ENCODE measurements at regions not wholly inside any gene's neighbourhood (a gene's known extent, or its start where the extent isn't known, plus 50 kb on each side); places are given as distances from the start of the nearest gene placed in this dataset.

DNA sequence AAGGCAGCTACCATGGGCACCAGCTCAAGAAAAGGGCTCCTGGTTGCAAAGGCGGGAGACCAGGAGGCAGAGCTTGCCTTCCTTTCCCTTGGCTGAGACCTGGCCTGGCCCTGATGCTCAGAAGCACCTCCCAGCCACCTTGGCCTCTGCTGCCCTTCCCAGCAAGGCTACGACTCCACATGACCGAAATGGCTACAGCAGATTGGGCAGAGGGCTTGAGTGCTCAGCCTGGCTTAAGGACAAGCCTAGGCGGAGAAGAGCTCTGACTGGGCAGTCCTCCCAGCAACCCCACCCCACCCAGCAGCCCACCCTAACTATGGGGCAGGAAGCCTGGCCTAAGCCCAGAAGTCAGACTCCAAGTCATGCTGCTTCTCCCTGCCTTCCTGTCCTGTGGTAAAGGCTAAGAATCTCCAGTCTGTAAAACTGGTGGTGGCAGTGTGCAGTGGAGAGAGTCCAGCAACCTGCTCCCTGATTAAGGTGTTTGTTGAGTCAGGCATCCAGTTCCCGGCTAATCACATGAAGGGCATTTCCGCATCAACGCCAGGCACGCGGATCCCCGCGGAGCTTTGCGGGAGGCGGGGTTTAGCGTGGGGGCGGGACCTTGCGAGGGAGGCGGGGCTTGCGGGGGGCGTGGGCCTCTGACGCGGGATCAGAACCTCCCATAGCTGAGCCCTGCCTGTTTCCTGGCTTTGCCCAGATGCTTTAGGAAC lies 256.0 kb downstream of the BCL11A start:
- ChIA-PET POLR2A (no interaction called here), CTCF (no interaction called here)
- Histone ChIP-seq H3K36me3 (ENCODE audit: control insufficient read depth, insufficient read depth, low read length) (no peaks in the 10 kb centered on the region), H3K4me3 (ENCODE audit: low read depth in 2 of 2, low read length in 2 of 2) (no peak overlapping the region), H3K27ac (ENCODE audit: low read length) (no peak overlapping the region), H3K9me3 (ENCODE audit: control insufficient read depth, insufficient read depth, low read depth, low read length) (no peaks in the 10 kb centered on the region), H3K27me3 (ENCODE audit: control insufficient read depth, insufficient read depth, low read length) (no peaks in the 10 kb centered on the region), H3K4me1 (ENCODE audit: control insufficient read depth, insufficient read depth, low read length) (no peaks in the 10 kb centered on the region)
- no peak for ATAC-seq
- intact Hi-C loops (cut with micrococcal nuclease; ENCODE audit: unreplicated experiment), result no loop called here
- TF ChIP-seq POLR2AphosphoS5 (IDR thresholded peaks at IDR 0.05; ENCODE audit: low read depth, low read length) (no peak), TCF7L2 (IDR thresholded peaks at IDR 0.05; ENCODE audit: low read depth, low read length) (no peak), SIN3A (IDR thresholded peaks at IDR 0.05; ENCODE audit: borderline replicate concordance, insufficient read depth, low read depth, low read length) (no peak)
- TF ChIP-seq, protein P1, sequence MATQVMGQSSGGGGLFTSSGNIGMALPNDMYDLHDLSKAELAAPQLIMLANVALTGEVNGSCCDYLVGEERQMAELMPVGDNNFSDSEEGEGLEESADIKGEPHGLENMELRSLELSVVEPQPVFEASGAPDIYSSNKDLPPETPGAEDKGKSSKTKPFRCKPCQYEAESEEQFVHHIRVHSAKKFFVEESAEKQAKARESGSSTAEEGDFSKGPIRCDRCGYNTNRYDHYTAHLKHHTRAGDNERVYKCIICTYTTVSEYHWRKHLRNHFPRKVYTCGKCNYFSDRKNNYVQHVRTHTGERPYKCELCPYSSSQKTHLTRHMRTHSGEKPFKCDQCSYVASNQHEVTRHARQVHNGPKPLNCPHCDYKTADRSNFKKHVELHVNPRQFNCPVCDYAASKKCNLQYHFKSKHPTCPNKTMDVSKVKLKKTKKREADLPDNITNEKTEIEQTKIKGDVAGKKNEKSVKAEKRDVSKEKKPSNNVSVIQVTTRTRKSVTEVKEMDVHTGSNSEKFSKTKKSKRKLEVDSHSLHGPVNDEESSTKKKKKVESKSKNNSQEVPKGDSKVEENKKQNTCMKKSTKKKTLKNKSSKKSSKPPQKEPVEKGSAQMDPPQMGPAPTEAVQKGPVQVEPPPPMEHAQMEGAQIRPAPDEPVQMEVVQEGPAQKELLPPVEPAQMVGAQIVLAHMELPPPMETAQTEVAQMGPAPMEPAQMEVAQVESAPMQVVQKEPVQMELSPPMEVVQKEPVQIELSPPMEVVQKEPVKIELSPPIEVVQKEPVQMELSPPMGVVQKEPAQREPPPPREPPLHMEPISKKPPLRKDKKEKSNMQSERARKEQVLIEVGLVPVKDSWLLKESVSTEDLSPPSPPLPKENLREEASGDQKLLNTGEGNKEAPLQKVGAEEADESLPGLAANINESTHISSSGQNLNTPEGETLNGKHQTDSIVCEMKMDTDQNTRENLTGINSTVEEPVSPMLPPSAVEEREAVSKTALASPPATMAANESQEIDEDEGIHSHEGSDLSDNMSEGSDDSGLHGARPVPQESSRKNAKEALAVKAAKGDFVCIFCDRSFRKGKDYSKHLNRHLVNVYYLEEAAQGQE (IDR thresholded peaks at IDR 0.05; ENCODE audit: insufficient read depth in 1 of 2, low read depth in 2 of 2, low read length in 1 of 2), result no peak
- TF ChIP-seq, protein P2, sequence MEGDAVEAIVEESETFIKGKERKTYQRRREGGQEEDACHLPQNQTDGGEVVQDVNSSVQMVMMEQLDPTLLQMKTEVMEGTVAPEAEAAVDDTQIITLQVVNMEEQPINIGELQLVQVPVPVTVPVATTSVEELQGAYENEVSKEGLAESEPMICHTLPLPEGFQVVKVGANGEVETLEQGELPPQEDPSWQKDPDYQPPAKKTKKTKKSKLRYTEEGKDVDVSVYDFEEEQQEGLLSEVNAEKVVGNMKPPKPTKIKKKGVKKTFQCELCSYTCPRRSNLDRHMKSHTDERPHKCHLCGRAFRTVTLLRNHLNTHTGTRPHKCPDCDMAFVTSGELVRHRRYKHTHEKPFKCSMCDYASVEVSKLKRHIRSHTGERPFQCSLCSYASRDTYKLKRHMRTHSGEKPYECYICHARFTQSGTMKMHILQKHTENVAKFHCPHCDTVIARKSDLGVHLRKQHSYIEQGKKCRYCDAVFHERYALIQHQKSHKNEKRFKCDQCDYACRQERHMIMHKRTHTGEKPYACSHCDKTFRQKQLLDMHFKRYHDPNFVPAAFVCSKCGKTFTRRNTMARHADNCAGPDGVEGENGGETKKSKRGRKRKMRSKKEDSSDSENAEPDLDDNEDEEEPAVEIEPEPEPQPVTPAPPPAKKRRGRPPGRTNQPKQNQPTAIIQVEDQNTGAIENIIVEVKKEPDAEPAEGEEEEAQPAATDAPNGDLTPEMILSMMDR (IDR thresholded peaks at IDR 0.05), result no peak
- DNase-seq (ENCODE audit: low read depth, low spot score), result no peak
- in situ Hi-C loops (cut with HindIII; ENCODE audit: low pct_unique_long_range_greater_than_20kb, low sequenced_read_pairs), result no loop called here
- BruUV-seq (replicated peaks), result no TSS peak

GRCh38 chr2:60296219-60296955 lies 257.1 kb downstream of the BCL11A start:
- Histone ChIP-seq H3K27me3 (ENCODE audit: control insufficient read depth, insufficient read depth, low read length) (no peaks in the 10 kb centered on the region), H3K9me3 (ENCODE audit: control insufficient read depth, insufficient read depth, low read depth, low read length) (no peaks in the 10 kb centered on the region), H3K27ac (ENCODE audit: low read length) (no peak overlapping the region), H3K36me3 (ENCODE audit: control insufficient read depth, insufficient read depth, low read length) (no peaks in the 10 kb centered on the region), H3K4me1 (ENCODE audit: control insufficient read depth, insufficient read depth, low read length) (no peaks in the 10 kb centered on the region), H3K4me3 (ENCODE audit: low read depth in 2 of 2, low read length in 2 of 2) (no peak overlapping the region)
- in situ Hi-C loops (cut with HindIII; ENCODE audit: low pct_unique_long_range_greater_than_20kb, low sequenced_read_pairs) (no loop called here), intact Hi-C loops (cut with micrococcal nuclease; ENCODE audit: unreplicated experiment) (no loop called here)
- ChIA-PET POLR2A (no interaction called here), CTCF (no interaction called here)
- BruUV-seq (replicated peaks), result no TSS peak
- TF ChIP-seq TCF7L2 (IDR thresholded peaks at IDR 0.05; ENCODE audit: low read depth, low read length), result no peak
- TF ChIP-seq, protein P1 (IDR thresholded peaks at IDR 0.05; ENCODE audit: insufficient read depth in 1 of 2, low read depth in 2 of 2, low read length in 1 of 2), result no peak
- TF ChIP-seq, protein P2 (IDR thresholded peaks at IDR 0.05), result no peak
- TF ChIP-seq POLR2AphosphoS5 (IDR thresholded peaks at IDR 0.05; ENCODE audit: low read depth, low read length), result no peak
- TF ChIP-seq SIN3A (IDR thresholded peaks at IDR 0.05; ENCODE audit: borderline replicate concordance, insufficient read depth, low read depth, low read length), result no peak
- DNase-seq (ENCODE audit: low read depth, low spot score), result no peak
- ATAC-seq, result no peak
